KMS-11 (cell line): ENCODE measurements at regions not wholly inside any gene's neighbourhood (a gene's known extent, or its start where the extent isn't known, plus 50 kb on each side); places are given as distances from the start of the nearest gene placed in this dataset.
A peak's percentile ranks its signal among the peaks of the same experiment; 100 is the strongest.

Source experiments
- H2AFZ ChIP-seq: fragments of 200-600 bp; sonication (generic); 2 replicates; pipeline ENCODE4 v1.6.1; 2016; ENCODE audit warnings: antibody characterized with exemption, mixed run types, low read depth
- H3K27ac ChIP-seq: fragments of 200-600 bp; sonication (generic); 2 replicates; pipeline ENCODE4 v1.6.1; 2016; ENCODE audit warnings: mild to moderate bottlenecking, mixed run types
- H3K27me3 ChIP-seq: fragments of 200-600 bp; sonication (generic); 2 replicates; pipeline ENCODE4 v1.6.1; 2017; ENCODE audit warnings: mild to moderate bottlenecking, low read depth, mixed run types, moderate library complexity; ENCODE audit not compliant: insufficient read depth
- H3K36me3 ChIP-seq: fragments of 200-600 bp; sonication (generic); 2 replicates; pipeline ENCODE4 v1.6.1; 2017; ENCODE audit warnings: mild to moderate bottlenecking, mixed run types; ENCODE audit not compliant: insufficient read depth
- H3K4me1 ChIP-seq: fragments of 200-600 bp; sonication (generic); 2 replicates; pipeline ENCODE4 v1.6.1; 2016; ENCODE audit warnings: mild to moderate bottlenecking, low read depth, mixed run types; ENCODE audit not compliant: poor library complexity, severe bottlenecking
- H3K4me2 ChIP-seq: fragments of 200-600 bp; sonication (generic); 2 replicates; pipeline ENCODE4 v1.7.0; 2016; ENCODE audit warnings: mild to moderate bottlenecking, mixed run types
- H3K4me3 ChIP-seq: fragments of 200-600 bp; sonication (generic); IDR thresholded peaks from 2 replicates; pipeline ENCODE4 v1.6.1; 2017; ENCODE audit warnings: low read depth, low read length, mixed read lengths; ENCODE audit not compliant: insufficient read depth
- H3K79me2 ChIP-seq: fragments of 200-600 bp; sonication (generic); 2 replicates; pipeline ENCODE4 v1.6.1; 2016; ENCODE audit warnings: low read depth, mixed run types; ENCODE audit not compliant: insufficient read depth
- H3K9ac ChIP-seq: fragments of 200-600 bp; sonication (generic); 2 replicates; pipeline ENCODE4 v1.6.1; 2016; ENCODE audit warnings: mild to moderate bottlenecking, mixed run types
- H4K20me1 ChIP-seq: fragments of 200-600 bp; sonication (generic); 2 replicates; pipeline ENCODE4 v1.6.1; 2016; ENCODE audit warnings: mild to moderate bottlenecking, mixed run types; ENCODE audit not compliant: insufficient read depth
- TF ChIP-seq, protein P1 (sequence below): fragments of 200-600 bp; sonication (generic); conservative IDR thresholded peaks from 2 replicates; pipeline ENCODE4 v1.6.1; 2017; ENCODE audit warnings: low read depth, mild to moderate bottlenecking, antibody characterized with exemption, low read length, moderate library complexity, mixed read lengths

DNA sequence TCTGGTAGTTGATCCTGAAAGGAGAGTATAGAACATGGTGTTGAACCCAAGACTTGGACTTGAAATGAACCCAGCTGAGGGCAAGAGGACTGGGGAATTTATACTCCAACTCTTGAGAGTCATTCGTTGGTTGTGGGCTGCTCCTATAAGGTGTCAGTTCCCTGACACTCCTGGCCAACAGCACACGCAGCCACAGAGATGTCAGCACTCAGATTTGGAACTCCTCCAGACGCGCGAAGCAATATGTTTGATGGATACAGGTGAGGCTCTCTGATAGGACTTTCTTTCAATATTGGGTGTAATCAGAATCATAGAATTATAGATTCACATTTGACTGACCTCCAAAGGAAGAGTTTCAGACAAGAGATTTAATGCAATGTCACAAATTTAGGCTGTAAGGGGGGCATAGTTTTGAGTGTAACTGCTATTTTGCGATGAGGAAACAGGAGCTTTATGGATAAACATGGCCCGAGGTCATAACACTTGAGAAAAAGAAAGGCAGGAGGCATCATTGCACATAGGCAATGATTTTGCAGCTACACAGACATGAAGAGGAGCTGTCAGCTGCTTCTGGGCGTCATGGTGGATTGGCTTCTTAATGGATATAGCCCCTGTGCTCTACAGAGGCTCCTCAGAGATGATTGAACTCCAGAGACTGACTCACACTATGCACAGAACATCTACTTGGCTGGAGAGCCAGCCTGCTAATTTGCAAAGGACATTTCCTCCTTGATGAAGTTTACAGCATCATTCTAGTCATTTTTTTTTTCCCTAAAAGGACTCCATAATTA lies 569.2 kb upstream of the RGMA start:
- TF ChIP-seq, protein P1, sequence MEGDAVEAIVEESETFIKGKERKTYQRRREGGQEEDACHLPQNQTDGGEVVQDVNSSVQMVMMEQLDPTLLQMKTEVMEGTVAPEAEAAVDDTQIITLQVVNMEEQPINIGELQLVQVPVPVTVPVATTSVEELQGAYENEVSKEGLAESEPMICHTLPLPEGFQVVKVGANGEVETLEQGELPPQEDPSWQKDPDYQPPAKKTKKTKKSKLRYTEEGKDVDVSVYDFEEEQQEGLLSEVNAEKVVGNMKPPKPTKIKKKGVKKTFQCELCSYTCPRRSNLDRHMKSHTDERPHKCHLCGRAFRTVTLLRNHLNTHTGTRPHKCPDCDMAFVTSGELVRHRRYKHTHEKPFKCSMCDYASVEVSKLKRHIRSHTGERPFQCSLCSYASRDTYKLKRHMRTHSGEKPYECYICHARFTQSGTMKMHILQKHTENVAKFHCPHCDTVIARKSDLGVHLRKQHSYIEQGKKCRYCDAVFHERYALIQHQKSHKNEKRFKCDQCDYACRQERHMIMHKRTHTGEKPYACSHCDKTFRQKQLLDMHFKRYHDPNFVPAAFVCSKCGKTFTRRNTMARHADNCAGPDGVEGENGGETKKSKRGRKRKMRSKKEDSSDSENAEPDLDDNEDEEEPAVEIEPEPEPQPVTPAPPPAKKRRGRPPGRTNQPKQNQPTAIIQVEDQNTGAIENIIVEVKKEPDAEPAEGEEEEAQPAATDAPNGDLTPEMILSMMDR, result no peak
- no peak overlapping the region for H3K4me2 ChIP-seq
- no peak overlapping the region for H3K27ac ChIP-seq
- H2AFZ ChIP-seq, result peak overlapping the region; percentile 18; the same call in 1 of the 2 replicates
- H3K4me1 ChIP-seq, result no peaks in the 10 kb centered on the region
- H3K27me3 ChIP-seq, result no peaks in the 10 kb centered on the region
- no peaks in the 10 kb centered on the region for H3K79me2 ChIP-seq
- H3K36me3 ChIP-seq, result no peaks in the 10 kb centered on the region
- H3K9ac ChIP-seq, result no peak overlapping the region
- no peaks in the 10 kb centered on the region for H4K20me1 ChIP-seq
- H3K4me3 ChIP-seq, result no peak overlapping the region

DNA sequence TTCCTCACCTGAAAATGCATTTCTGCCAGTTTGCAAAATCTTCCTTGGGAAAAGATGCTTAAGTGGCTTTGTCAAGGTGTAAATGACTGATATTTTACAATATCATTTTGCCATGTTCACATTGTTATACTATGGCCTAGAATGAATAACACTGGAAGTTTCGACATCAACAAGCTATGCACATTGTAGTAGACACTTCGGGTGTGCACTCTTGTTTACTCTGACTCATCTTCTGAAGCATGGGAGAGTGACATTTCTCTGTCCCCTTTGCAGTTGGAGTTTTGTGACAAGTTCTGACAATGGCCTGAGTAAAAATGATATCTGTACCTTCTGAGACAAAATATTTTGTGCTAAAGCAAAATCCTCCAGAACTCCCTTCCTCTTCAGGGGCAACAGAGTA lies 567.0 kb upstream of the RGMA start:
- H3K79me2 ChIP-seq, result no peaks in the 10 kb centered on the region

DNA sequence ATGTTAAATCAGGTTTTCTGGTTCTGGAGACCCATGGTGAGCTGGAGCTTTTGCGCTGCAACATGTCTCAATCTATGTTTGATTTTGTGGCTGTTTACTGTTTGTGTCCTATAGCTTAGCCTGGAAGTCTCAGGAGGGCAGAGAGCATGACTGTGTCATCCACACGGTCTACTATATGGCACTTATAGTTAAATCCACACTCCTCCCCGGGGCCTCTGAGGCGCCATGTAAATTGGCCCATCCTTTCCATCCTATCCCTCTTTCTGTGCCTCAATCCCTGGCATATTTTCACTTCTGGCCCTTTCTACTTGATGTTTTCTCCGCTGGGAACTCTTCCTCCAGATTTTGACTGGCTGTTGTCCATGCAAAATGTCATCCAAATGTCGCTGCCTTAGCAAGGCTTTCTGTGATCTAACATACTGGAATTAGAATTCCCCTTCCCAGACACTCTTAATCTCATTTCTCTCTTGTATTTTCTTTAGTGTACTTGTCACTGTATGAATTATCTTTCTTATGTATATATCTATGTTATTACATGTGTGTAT lies 560.8 kb upstream of the RGMA start:
- no peaks in the 10 kb centered on the region for H4K20me1 ChIP-seq
- H3K4me1 ChIP-seq, result no peaks in the 10 kb centered on the region
- no peaks in the 10 kb centered on the region for H3K79me2 ChIP-seq
- H2AFZ ChIP-seq, result no peak overlapping the region
- no peak overlapping the region for H3K4me2 ChIP-seq
- H3K4me3 ChIP-seq, result no peak overlapping the region
- H3K27me3 ChIP-seq, result no peaks in the 10 kb centered on the region
- no peak overlapping the region for H3K27ac ChIP-seq
- H3K36me3 ChIP-seq, result no peaks in the 10 kb centered on the region
- no peak overlapping the region for H3K9ac ChIP-seq
- TF ChIP-seq, protein P1, result no peak

More for the DNA sequence above, 567.0 kb upstream of the RGMA start:
- no peak overlapping the region for H3K4me3 ChIP-seq
- TF ChIP-seq, protein P1, result no peak
- no peaks in the 10 kb centered on the region for H4K20me1 ChIP-seq
- H3K9ac ChIP-seq, result no peak overlapping the region
- H3K4me2 ChIP-seq, result no peak overlapping the region
- H3K4me1 ChIP-seq, result no peaks in the 10 kb centered on the region
- no peak overlapping the region for H2AFZ ChIP-seq
- H3K27ac ChIP-seq, result no peak overlapping the region
- H3K36me3 ChIP-seq, result no peaks in the 10 kb centered on the region
- H3K27me3 ChIP-seq, result no peaks in the 10 kb centered on the region

DNA sequence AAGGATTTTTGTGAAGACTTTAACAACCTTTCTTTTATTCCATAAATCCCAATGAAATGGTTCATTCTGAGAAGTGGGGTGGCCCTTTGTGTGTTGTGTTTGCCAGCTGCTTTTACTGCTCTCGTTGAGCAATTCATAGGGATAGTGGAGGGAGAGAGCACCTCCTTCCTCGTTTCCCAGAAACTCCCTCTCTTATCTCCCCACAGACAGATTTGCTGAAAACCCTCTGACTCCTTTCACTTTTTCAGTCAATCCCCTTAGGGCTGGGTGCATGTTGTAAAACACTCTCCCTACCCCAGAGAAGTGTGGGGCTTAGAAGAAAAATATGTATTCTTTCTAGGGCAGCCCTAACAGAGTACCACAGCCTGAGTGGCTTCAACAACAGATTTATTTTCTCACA lies 557.2 kb upstream of the RGMA start:
- Histone ChIP-seq H3K4me1 (no peaks in the 10 kb centered on the region), H3K79me2 (no peaks in the 10 kb centered on the region), H2AFZ (no peak overlapping the region), H4K20me1 (no peaks in the 10 kb centered on the region), H3K4me3 (no peak overlapping the region), H3K4me2 (no peak overlapping the region), H3K9ac (no peak overlapping the region), H3K27ac (no peak overlapping the region), H3K27me3 (no peaks in the 10 kb centered on the region), H3K36me3 (no peaks in the 10 kb centered on the region)
- TF ChIP-seq, protein P1, result no peak
